Ovary (tissue), 3 donors: ENCODE measurements at regions not wholly inside any gene's neighbourhood (a gene's known extent, or its start where the extent isn't known, plus 50 kb on each side); places are given as distances from the start of the nearest gene placed in this dataset.

Experiments used
- CTCF ChIP-seq, 3 donors: fragments of 450-650 bp in 2 of 3; fragments of 200-600 bp in 1 of 3; IDR thresholded peaks; one replicate each; pipeline versions ENCODE4 v1.5.1 to v1.8.0; 2016 to 2022; ENCODE audit warnings: antibody characterized with exemption in 3 of 3, mild to moderate bottlenecking in 1 of 3
- EP300 ChIP-seq: sonication (generic); formaldehyde crosslinking; IDR thresholded peaks from one replicate; pipeline ENCODE4 v1.6.1; 2017; ENCODE audit warnings: antibody characterized with exemption
- POLR2A ChIP-seq: fragments of 450-650 bp; IDR thresholded peaks from one replicate; pipeline ENCODE4 v1.6.1; 2017; ENCODE audit warnings: antibody characterized with exemption, mild to moderate bottlenecking, moderate library complexity
- donor health status: DM: no; HTN: no; CAD: no.

- TF ChIP-seq CTCF (IDR thresholded peaks at IDR 0.05) = no peak
- no peak for TF ChIP-seq POLR2A
- TF ChIP-seq EP300 = no peak
Observed at GRCh38 chr21:41622201-41622600, 114.2 kb upstream of the TMPRSS2 start.
